PFSK-1 (cell line): ENCODE measurements at regions not wholly inside any gene's neighbourhood (a gene's known extent, or its start where the extent isn't known, plus 50 kb on each side); places are given as distances from the start of the nearest gene placed in this dataset.

ENCODE experiments used
- FOXP2 ChIP-seq: optimal IDR thresholded peaks from 2 replicates; pipeline ENCODE3; 2011; ENCODE audit warnings: borderline replicate concordance, control low read depth, inconsistent platforms; ENCODE audit not compliant: insufficient read depth; ENCODE audit errors: extremely low read length, extremely low read depth
- POLR2AphosphoS5 ChIP-seq: IDR thresholded peaks from 2 replicates; pipeline ENCODE4 v1.6.1; 2012; ENCODE audit warnings: low read depth, mild to moderate bottlenecking, control low read depth, low read length, moderate library complexity
- REST ChIP-seq, 2 experiments: IDR thresholded peaks; 2 replicates each; pipeline versions ENCODE4 v1.6.1 to v1.8.0; 2011 to 2012; ENCODE audit warnings: low read depth in 2 of 2, low read length in 2 of 2, control low read depth in 1 of 2, inconsistent platforms in 1 of 2, mild to moderate bottlenecking in 1 of 2, moderate library complexity in 1 of 2; ENCODE audit not compliant: insufficient read depth in 1 of 2
- SIN3A ChIP-seq: IDR thresholded peaks from 2 replicates; pipeline ENCODE4 v1.6.1; 2012; ENCODE audit warnings: mild to moderate bottlenecking, low read length, moderate library complexity, borderline replicate concordance; ENCODE audit not compliant: insufficient read depth
- TAF1 ChIP-seq: IDR thresholded peaks from 2 replicates; pipeline ENCODE4 v1.6.1; 2012; ENCODE audit warnings: low read length, control low read depth, borderline replicate concordance; ENCODE audit not compliant: insufficient read depth

GRCh38 chr9:3675946-3676345 lies 150.1 kb upstream of the RFX3 start:
- TF ChIP-seq TAF1 (no peak), SIN3A (no peak), REST (IDR thresholded peaks at IDR 0.05; ENCODE audit: insufficient read depth in 1 of 2, low read depth in 2 of 2, low read length in 2 of 2) (no peak), POLR2AphosphoS5 (no peak), FOXP2 (no peak)
